OCI-LY7 (cell line): ENCODE measurements at regions not wholly inside any gene's neighbourhood (a gene's known extent, or its start where the extent isn't known, plus 50 kb on each side); places are given as distances from the start of the nearest gene placed in this dataset.

Experiments used
- BruUV-seq: library from RNA; stranded (reverse); fragments of 400-500 nt; replicated peaks from 2 replicates; lab custom pipeline; 2021; lab: Mats Ljungman, UMichigan
- CTCF ChIA-PET: fragments of 300-600 bp; sonication (Branson Sonifier 250); formaldehyde crosslinking; loops from one replicate; lab custom pipeline; 2022; ENCODE audit warnings: antibody characterized with exemption; ENCODE audit not compliant: unreplicated experiment; lab: Charles Lee
- POLR2A ChIA-PET: fragments of 300-600 bp; sonication (Branson Sonifier 250); formaldehyde crosslinking; loops from one replicate; lab custom pipeline; 2022; ENCODE audit warnings: antibody characterized with exemption; lab: Charles Lee
- DNase-seq: peaks from one replicate; pipeline ENCODE4 v3.0.0-alpha.2; 2015; ENCODE audit warnings: low spot score
- H2AFZ ChIP-seq: fragments of 200-600 bp; sonication (generic), shearing (Covaris generic); 2 replicates; pipeline ENCODE4 v1.6.1; 2014; ENCODE audit warnings: mild to moderate bottlenecking, antibody characterized with exemption, low read length, moderate library complexity
- H3K27ac ChIP-seq: fragments of 200-600 bp; sonication (generic); 2 replicates; pipeline ENCODE4 v1.5.1; 2014; ENCODE audit warnings: mixed run types, low read depth, mild to moderate bottlenecking, moderate library complexity, low read length, inconsistent platforms; ENCODE audit not compliant: poor library complexity, severe bottlenecking
- H3K36me3 ChIP-seq: fragments of 200-600 bp; sonication (generic); 2 replicates; pipeline ENCODE4 v1.6.1; 2014; ENCODE audit warnings: mild to moderate bottlenecking, antibody characterized with exemption, low read length, moderate library complexity, mixed read lengths; ENCODE audit not compliant: insufficient read depth
- H3K4me1 ChIP-seq: fragments of 200-600 bp; sonication (generic); 2 replicates; pipeline ENCODE4 v1.5.1; 2014; ENCODE audit warnings: mild to moderate bottlenecking, low read length; ENCODE audit not compliant: insufficient read depth, poor library complexity, severe bottlenecking
- H3K4me2 ChIP-seq: fragments of 200-600 bp; sonication (generic); 2 replicates; pipeline ENCODE4 v1.6.1; 2014; ENCODE audit warnings: mild to moderate bottlenecking, low read length
- H3K4me3 ChIP-seq: fragments of 200-600 bp; sonication (generic); 2 replicates; pipeline ENCODE4 v1.5.1; 2014; ENCODE audit warnings: mild to moderate bottlenecking, low read depth, low read length; ENCODE audit not compliant: poor library complexity, severe bottlenecking
- H3K79me2 ChIP-seq: fragments of 200-600 bp; sonication (generic); 2 replicates; pipeline ENCODE4 v1.6.1; 2016; ENCODE audit warnings: low read depth, mild to moderate bottlenecking, low read length, moderate library complexity, mixed read lengths; ENCODE audit not compliant: insufficient read depth
- H3K9me2 ChIP-seq: fragments of 200-600 bp; sonication (generic); 2 replicates; pipeline ENCODE4 v1.6.1; 2016; ENCODE audit warnings: mild to moderate bottlenecking, low read length, mixed read lengths; ENCODE audit not compliant: insufficient read depth
- H3K9me3 ChIP-seq: fragments of 200-600 bp; sonication (generic); 2 replicates; pipeline ENCODE4 v1.6.1; 2014; ENCODE audit warnings: mild to moderate bottlenecking, mixed run types, low read length, mixed read lengths
- H4K20me1 ChIP-seq: fragments of 200-600 bp; sonication (generic); 2 replicates; pipeline ENCODE4 v1.6.1; 2014; ENCODE audit warnings: mild to moderate bottlenecking, antibody characterized with exemption, low read length, moderate library complexity, mixed read lengths; ENCODE audit not compliant: insufficient read depth
- CTCF ChIP-seq: fragments of 200-600 bp; sonication (generic); conservative IDR thresholded peaks from 2 replicates; pipeline ENCODE4 v1.5.1; 2014; ENCODE audit warnings: mild to moderate bottlenecking, antibody characterized with exemption, low read length, moderate library complexity, mixed read lengths
- EZH2phosphoT487 ChIP-seq: fragments of 200-600 bp; sonication (generic); IDR thresholded peaks from 2 replicates; pipeline ENCODE4 v1.6.1; 2018; ENCODE audit warnings: low read depth, borderline replicate concordance, mild to moderate bottlenecking, mixed run types, antibody characterized with exemption, low read length, moderate library complexity, mixed read lengths
- intact Hi-C: fragments of 100-400 bp; cut with micrococcal nuclease; formaldehyde crosslinking; loops from one replicate; pipeline ENCODE4 v1.10.0; 2022; ENCODE audit not compliant: unreplicated experiment

GRCh38 chr6:154606860-154607259 lies 96.4 kb upstream of the CNKSR3 start:
- CTCF ChIA-PET = no interaction called here
- no TSS peak for BruUV-seq
- intact Hi-C loops = no loop called here

GRCh38 chr6:154611241-154611640 lies 100.8 kb upstream of the CNKSR3 start:
- no peaks in the 10 kb centered on the region for H3K9me2 ChIP-seq
- H3K4me2 ChIP-seq = no peak overlapping the region
- H3K4me3 ChIP-seq = no peak overlapping the region
- H2AFZ ChIP-seq = no peak overlapping the region
- H3K4me1 ChIP-seq = no peaks in the 10 kb centered on the region
- intact Hi-C loops = no loop called here
- POLR2A ChIA-PET = interaction anchor here (0.6 kb wide), 2 partner anchors 9 to 1205 kb away, joined by 3 to 4 read pairs; no protein-coding TSS in a partner anchor
- H3K9me3 ChIP-seq = no peaks in the 10 kb centered on the region
- CTCF ChIA-PET = no interaction called here
- no peak for TF ChIP-seq EZH2phosphoT487
- no peak for TF ChIP-seq CTCF
- no peak for DNase-seq
- no peaks in the 10 kb centered on the region for H3K36me3 ChIP-seq
- H4K20me1 ChIP-seq = no peaks in the 10 kb centered on the region
- no TSS peak for BruUV-seq
- H3K79me2 ChIP-seq = no peaks in the 10 kb centered on the region
- no peak overlapping the region for H3K27ac ChIP-seq

More at GRCh38 chr6:154606860-154607259, 96.4 kb upstream of the CNKSR3 start:
- Histone ChIP-seq H2AFZ (no peak overlapping the region), H4K20me1 (no peaks in the 10 kb centered on the region), H3K9me3 (no peaks in the 10 kb centered on the region), H3K79me2 (no peaks in the 10 kb centered on the region), H3K4me3 (no peak overlapping the region), H3K36me3 (no peaks in the 10 kb centered on the region), H3K27ac (no peak overlapping the region), H3K4me2 (no peak overlapping the region), H3K4me1 (no peaks in the 10 kb centered on the region), H3K9me2 (no peaks in the 10 kb centered on the region)
- no peak for TF ChIP-seq CTCF
- TF ChIP-seq EZH2phosphoT487 = no peak
- POLR2A ChIA-PET = no interaction called here
- DNase-seq = no peak

- BruUV-seq = no TSS peak
- no peak for TF ChIP-seq EZH2phosphoT487
- TF ChIP-seq CTCF = no peak
- Histone ChIP-seq H3K36me3 (no peaks in the 10 kb centered on the region), H3K9me3 (no peaks in the 10 kb centered on the region), H3K4me1 (no peaks in the 10 kb centered on the region), H2AFZ (no peak overlapping the region), H3K9me2 (no peaks in the 10 kb centered on the region), H4K20me1 (no peaks in the 10 kb centered on the region), H3K27ac (no peak overlapping the region), H3K79me2 (no peaks in the 10 kb centered on the region), H3K4me2 (no peak overlapping the region), H3K4me3 (no peak overlapping the region)
- DNase-seq = no peak
- ChIA-PET CTCF (no interaction called here), POLR2A (interaction anchor here (0.6 kb wide), 2 partner anchors 10 to 1205 kb away, joined by 3 to 4 read pairs; no protein-coding TSS in a partner anchor)
- intact Hi-C loops = no loop called here
Measured at GRCh38 chr6:154611847-154612246, 101.4 kb upstream of the CNKSR3 start.
